AG09309 (cell line): ENCODE measurements at regions not wholly inside any gene's neighbourhood (a gene's known extent, or its start where the extent isn't known, plus 50 kb on each side); places are given as distances from the start of the nearest gene placed in this dataset.

ENCODE experiments used
- DNase-seq: peaks from one replicate; pipeline ENCODE4 v3.0.0-alpha.2; 2010; ENCODE audit warnings: low read depth
- H3K4me3 ChIP-seq: 2 replicates; pipeline ENCODE4 v1.5.1; 2011; ENCODE audit warnings: mild to moderate bottlenecking, low read depth, low read length, moderate library complexity; ENCODE audit not compliant: control insufficient read depth
- CTCF ChIP-seq: IDR thresholded peaks from 2 replicates; pipeline ENCODE4 v1.5.1; 2011; ENCODE audit warnings: mild to moderate bottlenecking, low read depth, low read length, inconsistent platforms; ENCODE audit not compliant: insufficient read depth, control insufficient read depth; ENCODE audit errors: missing control alignments

GRCh38 chr7:54955696-54956420, 63.0 kb upstream of the EGFR start:
- no peak overlapping the region for H3K4me3 ChIP-seq
- no peak for DNase-seq
- no peak for TF ChIP-seq CTCF

GRCh38 chr7:54956865-54957264, 62.0 kb upstream of the EGFR start:
- TF ChIP-seq CTCF, result no peak
- no peak for DNase-seq
- H3K4me3 ChIP-seq, result no peak overlapping the region

- H3K4me3 ChIP-seq, result no peak overlapping the region
- no peak for DNase-seq
- no peak for TF ChIP-seq CTCF
Measured at GRCh38 chr7:54960517-54960916, 58.3 kb upstream of the EGFR start.

- H3K4me3 ChIP-seq, result no peak overlapping the region
- no peak for TF ChIP-seq CTCF
- DNase-seq, result no peak
Measured at GRCh38 chr7:54961391-54961790, 57.4 kb upstream of the EGFR start.

- no peak for DNase-seq
- no peak overlapping the region for H3K4me3 ChIP-seq
- TF ChIP-seq CTCF, result no peak
Measured at GRCh38 chr7:54963155-54963554, 55.7 kb upstream of the EGFR start.

GRCh38 chr7:54964136-54964535, 54.7 kb upstream of the EGFR start:
- no peak for DNase-seq
- no peak for TF ChIP-seq CTCF
- H3K4me3 ChIP-seq, result no peak overlapping the region
